ENCODE measurements at regions not wholly inside any gene's neighbourhood (a gene's known extent, or its start where the extent isn't known, plus 50 kb on each side); places are given as distances from the start of the nearest gene placed in this dataset.

GRCh38 chr6:19713411-19713810 lies 123.8 kb upstream of the ID4 start:
- POLR2A ChIA-PET, result no interaction called here
- CTCF ChIA-PET, result interaction anchor here (1.6 kb wide), 1 partner anchor 138 kb away, joined by 3 read pairs; no protein-coding TSS in a partner anchor
- Histone ChIP-seq H3K9me2 (no peaks in the 10 kb centered on the region), H3K4me1 (ENCODE audit: control insufficient read depth in 1 of 2, insufficient read depth in 2 of 2, low read depth in 1 of 2, low read length in 1 of 2) (peaks cover 0 to 12% of the 10 kb centered on the region in 2 experiments; a peak in 1 of 4 replicates), H3K36me3 (replicated peaks in 1 of 2; ENCODE audit: control insufficient read depth in 1 of 2, insufficient read depth in 2 of 2, low read length in 1 of 2) (no peaks in the 10 kb centered on the region), H3K9me3 (no peaks in the 10 kb centered on the region), H3K4me3 (ENCODE audit: low read depth in 2 of 2, low read length in 1 of 2) (no peak overlapping the region), H3K27me3 (ENCODE audit: insufficient read depth) (no peaks in the 10 kb centered on the region), H3K79me2 (ENCODE audit: insufficient read depth) (no peaks in the 10 kb centered on the region), H2AFZ (ENCODE audit: low read depth) (no peak overlapping the region), H3K4me2 (no peak overlapping the region), H4K20me1 (ENCODE audit: insufficient read depth) (no peaks in the 10 kb centered on the region), H3F3A (replicated peaks; ENCODE audit: insufficient read depth) (peaks cover 7% of the 10 kb centered on the region), H3K27ac (ENCODE audit: low read depth in 2 of 2, low read length in 1 of 2) (peak overlapping the region in 1 of 2 experiments; percentile 22; a peak in 1 of 4 replicates), H3K9ac (no peak overlapping the region)
- DNase-seq, result no peak
- WGBS (ENCODE audit: low lambda C conversion rate), result 57% methylated on average over 4 of the region's 4 CpGs
- TF ChIP-seq, protein P1, sequence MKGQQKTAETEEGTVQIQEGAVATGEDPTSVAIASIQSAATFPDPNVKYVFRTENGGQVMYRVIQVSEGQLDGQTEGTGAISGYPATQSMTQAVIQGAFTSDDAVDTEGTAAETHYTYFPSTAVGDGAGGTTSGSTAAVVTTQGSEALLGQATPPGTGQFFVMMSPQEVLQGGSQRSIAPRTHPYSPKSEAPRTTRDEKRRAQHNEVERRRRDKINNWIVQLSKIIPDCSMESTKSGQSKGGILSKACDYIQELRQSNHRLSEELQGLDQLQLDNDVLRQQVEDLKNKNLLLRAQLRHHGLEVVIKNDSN (IDR thresholded peaks at IDR 0.05; ENCODE audit: borderline replicate concordance, low read depth), result no peak
- TF ChIP-seq FOSL2 (IDR thresholded peaks at IDR 0.05; ENCODE audit: borderline replicate concordance, low read depth), result 0 out of 2 replicates have a peak, but pooled peaks have one; percentile 14

- POLR2A ChIA-PET, result no interaction called here
- no peak overlapping the region for H3K9ac ChIP-seq
- H3K4me2 ChIP-seq, result no peak overlapping the region
- H3K4me1 ChIP-seq (ENCODE audit: control insufficient read depth in 1 of 2, insufficient read depth in 2 of 2, low read depth in 1 of 2, low read length in 1 of 2), result peaks cover 0 to 12% of the 10 kb centered on the region in 2 experiments; a peak in 1 of 4 replicates
- DNase-seq, result no peak
- H3K36me3 ChIP-seq (replicated peaks in 1 of 2; ENCODE audit: control insufficient read depth in 1 of 2, insufficient read depth in 2 of 2, low read length in 1 of 2), result no peaks in the 10 kb centered on the region
- no peaks in the 10 kb centered on the region for H3K9me3 ChIP-seq
- 53% methylated on average over 3 of the region's 3 CpGs for WGBS (ENCODE audit: low lambda C conversion rate)
- peak overlapping the region in 1 of 2 experiments; percentile 22; a peak in 1 of 4 replicates for H3K27ac ChIP-seq (ENCODE audit: low read depth in 2 of 2, low read length in 1 of 2)
- no peaks in the 10 kb centered on the region for H3K27me3 ChIP-seq (ENCODE audit: insufficient read depth)
- no peak overlapping the region for H2AFZ ChIP-seq (ENCODE audit: low read depth)
- H3K9me2 ChIP-seq, result no peaks in the 10 kb centered on the region
- CTCF ChIA-PET, result interaction anchor here (0.6 to 1.6 kb wide), 3 partner anchors 9 to 137 kb away, joined by 3 to 4 read pairs (median 3); no protein-coding TSS in a partner anchor
- no peak for TF ChIP-seq GATA2 (CRISPR knock-in tag; IDR thresholded peaks at IDR 0.05)
- TF ChIP-seq MAX (IDR thresholded peaks at IDR 0.05; ENCODE audit: low read depth), result no peak
- TF ChIP-seq IRF3 (IDR thresholded peaks at IDR 0.05; ENCODE audit: low read depth, low read length), result no peak
- no peak for TF ChIP-seq YY1 (IDR thresholded peaks at IDR 0.05; ENCODE audit: low read depth)
- TF ChIP-seq GABPA (IDR thresholded peaks at IDR 0.05; ENCODE audit: low read depth), result no peak
- TF ChIP-seq JUND (IDR thresholded peaks at IDR 0.05), result no peak
- no peak for TF ChIP-seq FOXJ3 (CRISPR knock-in tag; IDR thresholded peaks at IDR 0.05)
- TF ChIP-seq RAD21 (IDR thresholded peaks at IDR 0.05; ENCODE audit: low read length), result no peak
- TF ChIP-seq SIN3A (IDR thresholded peaks at IDR 0.05; ENCODE audit: borderline replicate concordance, low read depth, low read length), result no peak
- TF ChIP-seq TAF1 (IDR thresholded peaks at IDR 0.05; ENCODE audit: borderline replicate concordance, low read depth, low read length), result no peak
- TF ChIP-seq RFX5 (IDR thresholded peaks at IDR 0.05; ENCODE audit: low read length), result no peak
- TF ChIP-seq NRF1 (IDR thresholded peaks at IDR 0.05; ENCODE audit: low read depth, low read length), result no peak
- no peak for TF ChIP-seq MEF2A (IDR thresholded peaks at IDR 0.05; ENCODE audit: borderline replicate concordance, low read depth)
- H3K4me3 ChIP-seq (ENCODE audit: low read depth in 2 of 2, low read length in 1 of 2), result no peak overlapping the region
- no peaks in the 10 kb centered on the region for H4K20me1 ChIP-seq (ENCODE audit: insufficient read depth)
- H3F3A ChIP-seq (replicated peaks; ENCODE audit: insufficient read depth), result peaks cover 7% of the 10 kb centered on the region
- no peaks in the 10 kb centered on the region for H3K79me2 ChIP-seq (ENCODE audit: insufficient read depth)
Observed at GRCh38 chr6:19713984-19714383, 123.2 kb upstream of the ID4 start.
